HEK293 (cell line): ENCODE measurements at regions not wholly inside any gene's neighbourhood (a gene's known extent, or its start where the extent isn't known, plus 50 kb on each side); places are given as distances from the start of the nearest gene placed in this dataset.

ENCODE experiments used
- CTCF ChIA-PET: fragments of 350-600 bp; formaldehyde crosslinking; extraction: SDS; loops from one replicate; lab custom pipeline; 2021; ENCODE audit warnings: antibody characterized with exemption; lab: Yijun Ruan, JAX
- POLR2A ChIA-PET: fragments of 300-600 bp; formaldehyde crosslinking; extraction: SDS; loops from one replicate; lab custom pipeline; 2020; ENCODE audit warnings: antibody characterized with exemption, inconsistent platforms; lab: Yijun Ruan, JAX
- H3K27ac ChIP-seq: fragments of 200-500 bp; sonication (Bioruptor generic); 2 replicates; pipeline ENCODE4 v1.5.1; 2014; ENCODE audit warnings: low read depth, low read length, control low read depth, inconsistent platforms; ENCODE audit errors: extremely low read depth
- H3K36me3 ChIP-seq, 2 experiments: fragments of 200-500 bp in 1 of 2; sonication (Bioruptor generic) in 1 of 2; 1 replicate in 1 of 2; 2 replicates in 1 of 2; pipeline ENCODE4 v1.5.1; 2014 to 2017; ENCODE audit warnings: inconsistent platforms in 2 of 2, low read length in 2 of 2; ENCODE audit not compliant: control insufficient read depth in 2 of 2, insufficient read depth in 1 of 2
- H3K4me1 ChIP-seq: fragments of 200-500 bp; sonication (Bioruptor generic); 2 replicates; pipeline ENCODE4 v1.5.1; 2014; ENCODE audit warnings: mild to moderate bottlenecking, low read length, inconsistent platforms; ENCODE audit not compliant: control insufficient read depth, insufficient read depth
- H3K4me3 ChIP-seq: 2 replicates; pipeline ENCODE4 v1.5.1; 2011; ENCODE audit warnings: low read depth, mild to moderate bottlenecking, control low read depth, low read length, moderate library complexity
- H3K9me3 ChIP-seq: fragments of 200-500 bp; sonication (Bioruptor generic); 2 replicates; pipeline ENCODE4 v1.5.1; 2014; ENCODE audit warnings: low read depth, low read length, inconsistent platforms; ENCODE audit not compliant: control insufficient read depth, insufficient read depth
- GLIS1 ChIP-seq: fragments of 450-650 bp; formaldehyde crosslinking; IDR thresholded peaks from 2 replicates; pipeline ENCODE4 v1.5.1; 2016; ENCODE audit warnings: missing biosample characterization, missing genetic modification characterization
- KLF16 ChIP-seq: fragments of 450-650 bp; formaldehyde crosslinking; IDR thresholded peaks from 2 replicates; pipeline ENCODE4 v1.5.1; 2017; ENCODE audit warnings: missing biosample characterization, missing genetic modification characterization
- MZF1 ChIP-seq: fragments of 450-650 bp; formaldehyde crosslinking; IDR thresholded peaks from 2 replicates; pipeline ENCODE4 v1.5.1; 2017; ENCODE audit warnings: missing biosample characterization, missing genetic modification characterization, borderline replicate concordance
- SETDB1 ChIP-seq: IDR thresholded peaks from one replicate; pipeline ENCODE4 v1.6.1; 2017; ENCODE audit warnings: mild to moderate bottlenecking, low read length, moderate library complexity, mixed read lengths; ENCODE audit not compliant: insufficient read length
- ZNF248 ChIP-seq: fragments of 450-650 bp; formaldehyde crosslinking; IDR thresholded peaks from 2 replicates; pipeline ENCODE4 v1.5.1; 2017; ENCODE audit warnings: missing biosample characterization, missing genetic modification characterization
- ZNF302 ChIP-seq: fragments of 450-650 bp; formaldehyde crosslinking; IDR thresholded peaks from 2 replicates; pipeline ENCODE4 v1.5.1; 2016; ENCODE audit warnings: missing biosample characterization, missing genetic modification characterization, low read depth
- ZNF571 ChIP-seq: fragments of 450-650 bp; formaldehyde crosslinking; IDR thresholded peaks from 2 replicates; pipeline ENCODE4 v1.5.0; 2017; ENCODE audit warnings: missing biosample characterization, missing genetic modification characterization
- ZNF776 ChIP-seq: fragments of 450-650 bp; formaldehyde crosslinking; IDR thresholded peaks from 2 replicates; pipeline ENCODE4 v1.5.0; 2017; ENCODE audit warnings: missing biosample characterization, missing genetic modification characterization, borderline replicate concordance
- ZNF837 ChIP-seq: fragments of 450-650 bp; formaldehyde crosslinking; IDR thresholded peaks from 2 replicates; pipeline ENCODE4 v1.5.1; 2016; ENCODE audit warnings: missing biosample characterization, missing genetic modification characterization
- TF ChIP-seq, protein P1 (sequence below): fragments of 450-650 bp; formaldehyde crosslinking; IDR thresholded peaks from 2 replicates; pipeline ENCODE4 v1.5.1; 2016; ENCODE audit warnings: missing biosample characterization, missing genetic modification characterization
- TF ChIP-seq, protein P2 (sequence below): fragments of 450-650 bp; formaldehyde crosslinking; IDR thresholded peaks from 2 replicates; pipeline ENCODE4 v1.5.1; 2016; ENCODE audit warnings: missing biosample characterization, missing genetic modification characterization, low read depth
- TF ChIP-seq, protein P3 (sequence below): fragments of 450-650 bp; formaldehyde crosslinking; IDR thresholded peaks from 2 replicates; pipeline ENCODE4 v1.5.1; 2016; ENCODE audit warnings: missing biosample characterization, missing genetic modification characterization
- TF ChIP-seq, protein P4 (sequence below): fragments of 450-650 bp; formaldehyde crosslinking; IDR thresholded peaks from 2 replicates; pipeline ENCODE4 v1.5.1; 2017; ENCODE audit warnings: missing biosample characterization, missing genetic modification characterization
- TF ChIP-seq, protein P5 (sequence below): fragments of 450-650 bp; formaldehyde crosslinking; IDR thresholded peaks from 2 replicates; pipeline ENCODE4 v1.5.1; 2016; ENCODE audit warnings: missing biosample characterization, missing genetic modification characterization

DNA sequence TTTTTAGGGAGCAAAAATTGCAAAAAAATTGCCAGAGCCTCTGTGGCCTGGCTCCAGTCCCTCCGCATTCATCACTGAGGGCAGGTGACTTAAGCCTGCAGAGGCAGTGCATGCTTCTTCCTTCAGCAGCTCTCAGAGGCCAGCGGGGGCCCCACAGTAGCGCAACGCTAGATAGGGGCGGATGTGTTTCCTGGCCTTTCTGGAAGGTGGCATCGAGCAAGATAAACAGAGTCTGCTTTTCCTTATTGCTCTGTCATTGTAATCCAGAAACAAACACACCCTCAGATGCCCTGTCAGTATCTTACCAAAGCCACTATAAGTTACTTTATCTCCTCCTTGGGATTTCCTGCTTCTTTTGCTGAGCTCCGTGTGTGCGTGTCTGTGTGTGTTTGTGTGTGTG lies 75.5 kb upstream of the IRX6 start (continued):
- TF ChIP-seq, protein P1, sequence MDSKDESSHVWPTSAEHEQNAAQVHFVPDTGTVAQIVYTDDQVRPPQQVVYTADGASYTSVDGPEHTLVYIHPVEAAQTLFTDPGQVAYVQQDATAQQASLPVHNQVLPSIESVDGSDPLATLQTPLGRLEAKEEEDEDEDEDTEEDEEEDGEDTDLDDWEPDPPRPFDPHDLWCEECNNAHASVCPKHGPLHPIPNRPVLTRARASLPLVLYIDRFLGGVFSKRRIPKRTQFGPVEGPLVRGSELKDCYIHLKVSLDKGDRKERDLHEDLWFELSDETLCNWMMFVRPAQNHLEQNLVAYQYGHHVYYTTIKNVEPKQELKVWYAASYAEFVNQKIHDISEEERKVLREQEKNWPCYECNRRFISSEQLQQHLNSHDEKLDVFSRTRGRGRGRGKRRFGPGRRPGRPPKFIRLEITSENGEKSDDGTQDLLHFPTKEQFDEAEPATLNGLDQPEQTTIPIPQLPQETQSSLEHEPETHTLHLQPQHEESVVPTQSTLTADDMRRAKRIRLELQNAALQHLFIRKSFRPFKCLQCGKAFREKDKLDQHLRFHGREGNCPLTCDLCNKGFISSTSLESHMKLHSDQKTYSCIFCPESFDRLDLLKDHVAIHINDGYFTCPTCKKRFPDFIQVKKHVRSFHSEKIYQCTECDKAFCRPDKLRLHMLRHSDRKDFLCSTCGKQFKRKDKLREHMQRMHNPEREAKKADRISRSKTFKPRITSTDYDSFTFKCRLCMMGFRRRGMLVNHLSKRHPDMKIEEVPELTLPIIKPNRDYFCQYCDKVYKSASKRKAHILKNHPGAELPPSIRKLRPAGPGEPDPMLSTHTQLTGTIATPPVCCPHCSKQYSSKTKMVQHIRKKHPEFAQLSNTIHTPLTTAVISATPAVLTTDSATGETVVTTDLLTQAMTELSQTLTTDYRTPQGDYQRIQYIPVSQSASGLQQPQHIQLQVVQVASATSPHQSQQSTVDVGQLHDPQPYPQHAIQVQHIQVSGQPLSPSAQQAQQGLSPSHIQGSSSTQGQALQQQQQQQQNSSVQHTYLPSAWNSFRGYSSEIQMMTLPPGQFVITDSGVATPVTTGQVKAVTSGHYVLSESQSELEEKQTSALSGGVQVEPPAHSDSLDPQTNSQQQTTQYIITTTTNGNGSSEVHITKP (tag by site-specific recombination) = no peak
- TF ChIP-seq, protein P2, sequence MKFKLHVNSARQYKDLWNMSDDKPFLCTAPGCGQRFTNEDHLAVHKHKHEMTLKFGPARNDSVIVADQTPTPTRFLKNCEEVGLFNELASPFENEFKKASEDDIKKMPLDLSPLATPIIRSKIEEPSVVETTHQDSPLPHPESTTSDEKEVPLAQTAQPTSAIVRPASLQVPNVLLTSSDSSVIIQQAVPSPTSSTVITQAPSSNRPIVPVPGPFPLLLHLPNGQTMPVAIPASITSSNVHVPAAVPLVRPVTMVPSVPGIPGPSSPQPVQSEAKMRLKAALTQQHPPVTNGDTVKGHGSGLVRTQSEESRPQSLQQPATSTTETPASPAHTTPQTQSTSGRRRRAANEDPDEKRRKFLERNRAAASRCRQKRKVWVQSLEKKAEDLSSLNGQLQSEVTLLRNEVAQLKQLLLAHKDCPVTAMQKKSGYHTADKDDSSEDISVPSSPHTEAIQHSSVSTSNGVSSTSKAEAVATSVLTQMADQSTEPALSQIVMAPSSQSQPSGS (tag by site-specific recombination) = no peak
- TF ChIP-seq ZNF302 (tag by site-specific recombination) = no peak

DNA sequence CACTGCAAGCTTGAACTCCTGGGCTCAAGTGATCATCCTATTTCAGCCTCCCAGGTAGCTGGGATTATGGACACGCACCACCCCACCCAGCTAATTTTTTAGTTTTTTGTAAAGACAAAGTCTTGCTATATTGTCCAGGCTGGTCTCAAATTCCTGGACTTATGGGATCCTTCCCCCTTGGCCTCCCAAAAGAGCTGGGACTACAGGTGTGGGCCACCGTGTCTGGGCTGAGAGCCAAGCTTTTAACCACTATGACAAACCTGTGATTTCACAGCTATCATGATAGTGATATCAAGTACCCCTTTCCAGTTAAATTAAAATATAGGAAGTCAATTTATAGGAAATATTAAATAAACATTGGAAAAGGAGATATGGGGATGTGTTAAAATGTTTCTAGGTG lies 74.6 kb upstream of the IRX6 start:
- H3K4me3 ChIP-seq = no peak overlapping the region
- TF ChIP-seq ZNF302 (tag by site-specific recombination) (no peak), GLIS1 (tag by site-specific recombination) (no peak)
- TF ChIP-seq, protein P3, sequence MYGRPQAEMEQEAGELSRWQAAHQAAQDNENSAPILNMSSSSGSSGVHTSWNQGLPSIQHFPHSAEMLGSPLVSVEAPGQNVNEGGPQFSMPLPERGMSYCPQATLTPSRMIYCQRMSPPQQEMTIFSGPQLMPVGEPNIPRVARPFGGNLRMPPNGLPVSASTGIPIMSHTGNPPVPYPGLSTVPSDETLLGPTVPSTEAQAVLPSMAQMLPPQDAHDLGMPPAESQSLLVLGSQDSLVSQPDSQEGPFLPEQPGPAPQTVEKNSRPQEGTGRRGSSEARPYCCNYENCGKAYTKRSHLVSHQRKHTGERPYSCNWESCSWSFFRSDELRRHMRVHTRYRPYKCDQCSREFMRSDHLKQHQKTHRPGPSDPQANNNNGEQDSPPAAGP (tag by site-specific recombination) = no peak
- ChIA-PET CTCF (interaction anchor here (1.1 to 2.0 kb wide), 2 partner anchors 8 to 11 kb away, joined by 3 to 12 read pairs; no protein-coding TSS in a partner anchor), POLR2A (no interaction called here)
- no peaks in the 10 kb centered on the region for H3K9me3 ChIP-seq
- no peaks in the 10 kb centered on the region for H3K36me3 ChIP-seq
- H3K4me1 ChIP-seq = no peaks in the 10 kb centered on the region
- H3K27ac ChIP-seq = no peak overlapping the region

DNA sequence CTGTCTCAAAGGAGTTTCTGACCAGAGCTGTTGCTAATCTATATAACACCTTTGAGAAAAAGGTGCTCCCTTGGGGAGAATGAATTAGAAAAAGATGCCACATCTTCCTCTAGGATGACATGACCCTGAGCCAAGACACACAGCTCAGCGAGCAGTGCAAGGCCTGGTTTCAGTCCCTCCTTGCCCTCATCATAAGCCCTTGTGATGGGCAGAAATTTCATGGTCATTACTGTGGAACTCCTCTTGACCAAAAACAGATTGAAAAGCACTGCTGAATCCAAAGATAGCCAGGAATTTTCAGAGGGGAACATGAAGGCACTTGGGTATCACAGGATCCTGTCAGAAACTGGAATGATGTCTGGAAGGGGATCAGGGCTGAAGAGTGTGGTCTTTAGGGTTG lies 74.1 kb upstream of the IRX6 start:
- Histone ChIP-seq H3K27ac (no peak overlapping the region), H3K36me3 (no peaks in the 10 kb centered on the region), H3K4me1 (no peaks in the 10 kb centered on the region), H3K9me3 (no peaks in the 10 kb centered on the region), H3K4me3 (no peak overlapping the region)
- CTCF ChIA-PET = interaction anchor here (2.0 kb wide), 1 partner anchor 7 kb away, joined by 12 read pairs; no protein-coding TSS in a partner anchor
- TF ChIP-seq ZNF571 (tag by site-specific recombination) = no peak
- POLR2A ChIA-PET = no interaction called here

DNA sequence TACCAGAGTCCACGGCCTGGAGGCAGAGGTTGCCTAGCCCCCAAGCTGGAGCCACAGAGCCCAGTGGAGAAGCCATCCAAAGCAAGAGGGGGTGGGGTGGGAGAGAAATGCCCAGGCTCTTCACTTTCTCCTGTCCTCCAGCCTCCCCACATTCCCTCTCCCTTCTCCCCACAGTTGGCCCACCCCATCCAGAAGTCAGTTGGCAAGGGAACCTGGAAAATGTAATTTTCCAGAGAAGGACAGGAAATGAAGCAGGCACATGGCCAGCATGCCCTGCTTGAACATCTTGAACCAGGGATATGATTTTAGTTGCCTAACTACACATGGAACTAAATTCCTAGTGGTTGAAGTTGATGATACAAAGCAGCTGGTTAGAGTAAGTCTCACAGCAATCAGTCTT lies 73.3 kb upstream of the IRX6 start:
- ChIA-PET POLR2A (no interaction called here), CTCF (no interaction called here)
- Histone ChIP-seq H3K36me3 (no peaks in the 10 kb centered on the region), H3K4me3 (no peak overlapping the region), H3K9me3 (no peaks in the 10 kb centered on the region), H3K4me1 (no peaks in the 10 kb centered on the region), H3K27ac (no peak overlapping the region)
- no peak for TF ChIP-seq MZF1 (tag by site-specific recombination)
- TF ChIP-seq ZNF248 = no peak
- TF ChIP-seq, protein P4, sequence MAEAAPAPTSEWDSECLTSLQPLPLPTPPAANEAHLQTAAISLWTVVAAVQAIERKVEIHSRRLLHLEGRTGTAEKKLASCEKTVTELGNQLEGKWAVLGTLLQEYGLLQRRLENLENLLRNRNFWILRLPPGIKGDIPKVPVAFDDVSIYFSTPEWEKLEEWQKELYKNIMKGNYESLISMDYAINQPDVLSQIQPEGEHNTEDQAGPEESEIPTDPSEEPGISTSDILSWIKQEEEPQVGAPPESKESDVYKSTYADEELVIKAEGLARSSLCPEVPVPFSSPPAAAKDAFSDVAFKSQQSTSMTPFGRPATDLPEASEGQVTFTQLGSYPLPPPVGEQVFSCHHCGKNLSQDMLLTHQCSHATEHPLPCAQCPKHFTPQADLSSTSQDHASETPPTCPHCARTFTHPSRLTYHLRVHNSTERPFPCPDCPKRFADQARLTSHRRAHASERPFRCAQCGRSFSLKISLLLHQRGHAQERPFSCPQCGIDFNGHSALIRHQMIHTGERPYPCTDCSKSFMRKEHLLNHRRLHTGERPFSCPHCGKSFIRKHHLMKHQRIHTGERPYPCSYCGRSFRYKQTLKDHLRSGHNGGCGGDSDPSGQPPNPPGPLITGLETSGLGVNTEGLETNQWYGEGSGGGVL (tag by site-specific recombination) = no peak
- no peak for TF ChIP-seq ZNF776 (tag by site-specific recombination)
- TF ChIP-seq ZNF837 = no peak
- TF ChIP-seq KLF16 = no peak
- TF ChIP-seq, protein P5, sequence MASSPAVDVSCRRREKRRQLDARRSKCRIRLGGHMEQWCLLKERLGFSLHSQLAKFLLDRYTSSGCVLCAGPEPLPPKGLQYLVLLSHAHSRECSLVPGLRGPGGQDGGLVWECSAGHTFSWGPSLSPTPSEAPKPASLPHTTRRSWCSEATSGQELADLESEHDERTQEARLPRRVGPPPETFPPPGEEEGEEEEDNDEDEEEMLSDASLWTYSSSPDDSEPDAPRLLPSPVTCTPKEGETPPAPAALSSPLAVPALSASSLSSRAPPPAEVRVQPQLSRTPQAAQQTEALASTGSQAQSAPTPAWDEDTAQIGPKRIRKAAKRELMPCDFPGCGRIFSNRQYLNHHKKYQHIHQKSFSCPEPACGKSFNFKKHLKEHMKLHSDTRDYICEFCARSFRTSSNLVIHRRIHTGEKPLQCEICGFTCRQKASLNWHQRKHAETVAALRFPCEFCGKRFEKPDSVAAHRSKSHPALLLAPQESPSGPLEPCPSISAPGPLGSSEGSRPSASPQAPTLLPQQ (tag by site-specific recombination) = no peak
- TF ChIP-seq SETDB1 = no peak
